Esophagus squamous epithelium (tissue), 5 donors: ENCODE measurements at regions not wholly inside any gene's neighbourhood (a gene's known extent, or its start where the extent isn't known, plus 50 kb on each side); places are given as distances from the start of the nearest gene placed in this dataset.
A peak's percentile ranks its signal among the peaks of the same experiment; 100 is the strongest.

Experiments used
- DNase-seq: peaks from one replicate; lab custom pipeline; 2025; lab: John Stamatoyannopoulos, UW
- H3K27ac ChIP-seq, 4 donors: fragments of 200-600 bp; sonication (generic); one replicate each; pipeline ENCODE4 v1.5.1; 2016 to 2019; ENCODE audit warnings: mild to moderate bottlenecking in 1 of 4
- H3K27me3 ChIP-seq, 4 donors: fragments of 200-600 bp; sonication (generic); 1 replicate in 3 of 4; 2 replicates in 1 of 4; pipeline versions ENCODE4 v1.5.1 to v1.6.0; 2017 to 2021; ENCODE audit warnings: antibody characterized with exemption in 1 of 4
- H3K36me3 ChIP-seq, 3 donors: fragments of 200-600 bp; sonication (generic); one replicate each; pipeline ENCODE4 v1.5.1; 2016 to 2019
- H3K4me1 ChIP-seq, 3 donors: fragments of 200-600 bp; sonication (generic); one replicate each; pipeline ENCODE4 v1.5.1; 2017 to 2019
- H3K4me3 ChIP-seq, 4 donors: fragments of 200-600 bp; sonication (generic); 1 replicate in 3 of 4; 2 replicates in 1 of 4; pipeline ENCODE4 v1.5.1; 2016 to 2019; ENCODE audit warnings: mild to moderate bottlenecking in 2 of 4, moderate library complexity in 1 of 4
- H3K9me3 ChIP-seq, 3 donors: fragments of 200-600 bp; sonication (generic); one replicate each; pipeline ENCODE4 v1.5.1; 2016 to 2019
- POLR2A ChIP-seq, 4 donors: fragments of 450-650 bp; IDR thresholded peaks; one replicate each; pipeline ENCODE4 v1.6.1; 2017; ENCODE audit warnings: antibody characterized with exemption in 4 of 4, mild to moderate bottlenecking in 4 of 4, moderate library complexity in 3 of 4
- WGBS, 2 donors: methylation state at CpG; one replicate each; pipeline ENCODE4 v1.1.5; 2018; 5-methylcytosine and 5-hydroxymethylcytosine counted together
- intact Hi-C: fragments of 100-400 bp; cut with DNase I; formaldehyde crosslinking; loops from one replicate; pipeline ENCODE4 v1.15.0; 2022
- TF ChIP-seq, protein P1 (sequence below), 6 experiments: fragments of 450-650 bp in 4 of 6; fragments of 200-600 bp in 2 of 6; sonication (generic) in 2 of 6; IDR thresholded peaks; one replicate each; pipeline ENCODE4 v1.5.1; 2016 to 2019; ENCODE audit warnings: antibody characterized with exemption in 6 of 6, mild to moderate bottlenecking in 4 of 6, moderate library complexity in 4 of 6
- donor health status: DM: yes; HTN: yes; CAD: no.

DNA sequence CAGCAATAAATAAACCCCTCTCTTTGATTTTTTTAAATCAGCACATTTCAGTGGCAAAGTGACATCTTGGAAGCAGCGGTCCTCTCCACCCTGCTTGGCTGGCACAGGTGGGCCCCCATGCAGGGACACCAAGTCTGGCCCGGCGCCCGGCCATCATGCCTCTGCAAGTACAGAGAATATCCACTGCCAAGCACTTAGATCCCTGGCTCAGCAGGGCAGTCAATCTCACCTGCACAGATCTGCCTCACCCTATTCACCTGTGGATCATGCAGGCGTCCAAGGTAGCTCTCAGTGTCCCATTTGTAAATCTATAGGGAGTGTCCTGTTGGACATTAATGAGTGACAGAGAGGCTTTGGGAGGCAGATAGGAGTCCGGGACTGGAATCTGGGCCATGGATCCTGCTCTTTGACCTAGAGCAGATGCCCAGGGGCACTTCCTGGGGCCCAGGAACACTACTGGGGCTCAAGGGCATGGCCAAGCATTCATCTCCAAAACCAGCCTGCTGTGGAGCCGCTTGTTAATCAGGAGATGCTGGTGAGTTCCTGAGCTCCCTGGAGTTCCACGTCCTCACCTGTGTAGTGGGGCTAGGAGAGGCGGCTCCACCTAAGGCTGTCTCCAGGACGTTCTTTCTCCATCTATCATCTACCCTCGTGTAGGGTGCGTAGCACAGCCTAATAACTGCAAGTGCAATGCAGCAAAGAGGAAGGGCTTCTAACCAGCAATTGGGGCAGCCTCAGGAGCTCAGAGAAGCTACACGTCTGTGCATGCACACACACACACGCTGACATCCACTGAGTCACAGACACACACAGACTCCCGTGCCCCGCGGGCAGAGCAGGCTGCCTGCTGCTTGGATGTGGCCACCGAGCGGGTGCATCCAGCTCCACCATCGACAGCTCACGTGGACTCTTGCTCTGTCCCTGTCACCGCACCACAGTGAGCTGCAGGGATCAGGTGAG, 123.6 kb downstream of the OAT start:
- Histone ChIP-seq H3K9me3 (no peaks in the 10 kb centered on the region), H3K27ac (no peak overlapping the region), H3K36me3 (no peaks in the 10 kb centered on the region), H3K4me1 (peaks cover 8 to 38% (median 13%) of the 10 kb centered on the region in 3 donors), H3K4me3 (no peak overlapping the region), H3K27me3 (peaks cover 0 to under 1% (median 0%) of the 10 kb centered on the region in 4 donors)
- DNase-seq, result no peak
- TF ChIP-seq, protein P1, sequence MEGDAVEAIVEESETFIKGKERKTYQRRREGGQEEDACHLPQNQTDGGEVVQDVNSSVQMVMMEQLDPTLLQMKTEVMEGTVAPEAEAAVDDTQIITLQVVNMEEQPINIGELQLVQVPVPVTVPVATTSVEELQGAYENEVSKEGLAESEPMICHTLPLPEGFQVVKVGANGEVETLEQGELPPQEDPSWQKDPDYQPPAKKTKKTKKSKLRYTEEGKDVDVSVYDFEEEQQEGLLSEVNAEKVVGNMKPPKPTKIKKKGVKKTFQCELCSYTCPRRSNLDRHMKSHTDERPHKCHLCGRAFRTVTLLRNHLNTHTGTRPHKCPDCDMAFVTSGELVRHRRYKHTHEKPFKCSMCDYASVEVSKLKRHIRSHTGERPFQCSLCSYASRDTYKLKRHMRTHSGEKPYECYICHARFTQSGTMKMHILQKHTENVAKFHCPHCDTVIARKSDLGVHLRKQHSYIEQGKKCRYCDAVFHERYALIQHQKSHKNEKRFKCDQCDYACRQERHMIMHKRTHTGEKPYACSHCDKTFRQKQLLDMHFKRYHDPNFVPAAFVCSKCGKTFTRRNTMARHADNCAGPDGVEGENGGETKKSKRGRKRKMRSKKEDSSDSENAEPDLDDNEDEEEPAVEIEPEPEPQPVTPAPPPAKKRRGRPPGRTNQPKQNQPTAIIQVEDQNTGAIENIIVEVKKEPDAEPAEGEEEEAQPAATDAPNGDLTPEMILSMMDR (IDR thresholded peaks at IDR 0.05), result no peak
- TF ChIP-seq POLR2A (IDR thresholded peaks at IDR 0.05), result no peak
- WGBS, 2 donors, result 39 to 42% methylated on average over 12 to 20 of the region's 22 CpGs
- intact Hi-C loops, result no loop called here

- no peaks in the 10 kb centered on the region for H3K36me3 ChIP-seq
- H3K9me3 ChIP-seq, result no peaks in the 10 kb centered on the region
- H3K4me3 ChIP-seq, result no peak overlapping the region
- DNase-seq, result no peak
- TF ChIP-seq, protein P1 (IDR thresholded peaks at IDR 0.05), result no peak
- TF ChIP-seq POLR2A (IDR thresholded peaks at IDR 0.05), result no peak
- H3K27me3 ChIP-seq, result peaks cover 0 to 13% (median 0%) of the 10 kb centered on the region in 4 donors
- H3K4me1 ChIP-seq, result peaks cover 8 to 30% (median 13%) of the 10 kb centered on the region in 3 donors
- 86 to 87% methylated on average over 15 to 18 of the region's 22 CpGs for WGBS, 2 donors
- no peak overlapping the region for H3K27ac ChIP-seq
- intact Hi-C loops, result no loop called here
Observed at GRCh38 chr10:124293616-124294449, 124.9 kb downstream of the OAT start.

DNA sequence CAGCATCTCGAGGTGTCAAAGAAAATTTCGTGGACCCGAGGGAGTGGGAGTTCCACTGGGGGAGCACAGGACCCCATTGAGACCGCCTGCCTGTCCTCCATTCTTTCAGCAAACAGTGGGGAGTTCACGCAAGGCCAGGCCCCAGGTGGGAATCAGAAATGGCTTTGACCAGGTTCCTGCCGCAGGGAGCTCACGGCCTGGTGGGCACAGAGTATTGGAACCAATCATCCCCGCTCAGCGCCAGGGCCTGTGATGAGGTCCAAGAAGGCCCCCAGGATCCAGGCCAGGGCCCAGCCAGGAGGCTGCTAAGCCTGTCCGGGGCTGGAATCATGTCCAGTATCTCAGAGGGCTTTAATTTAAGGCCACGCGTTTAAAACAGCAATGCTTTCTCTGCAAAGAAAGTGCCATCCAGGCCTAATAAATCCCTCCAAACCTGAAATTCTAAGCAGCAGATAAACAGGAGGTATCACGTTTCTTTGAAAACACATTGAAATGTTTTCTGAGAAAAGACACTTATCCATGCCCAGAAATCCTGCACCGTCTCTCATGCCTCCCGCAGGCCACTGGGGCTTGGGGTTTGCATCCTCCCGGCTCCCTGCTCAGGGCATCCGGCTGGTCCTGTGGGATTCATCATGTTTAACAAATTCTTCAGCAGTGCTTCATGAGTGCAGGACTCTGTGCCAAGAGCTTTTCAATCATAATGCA, 125.7 kb downstream of the OAT start:
- no peak overlapping the region for H3K27ac ChIP-seq
- H3K9me3 ChIP-seq, result no peaks in the 10 kb centered on the region
- WGBS, 2 donors, result 83 to 84% methylated on average over 13 to 15 of the region's 17 CpGs
- no peak overlapping the region for H3K4me3 ChIP-seq
- peaks cover 0 to 14% (median 0%) of the 10 kb centered on the region in 4 donors for H3K27me3 ChIP-seq
- TF ChIP-seq POLR2A (IDR thresholded peaks at IDR 0.05), result no peak
- TF ChIP-seq, protein P1 (IDR thresholded peaks at IDR 0.05), result no peak
- H3K4me1 ChIP-seq, result peaks cover 8 to 30% (median 13%) of the 10 kb centered on the region in 3 donors
- intact Hi-C loops, result no loop called here
- DNase-seq, result no peak
- H3K36me3 ChIP-seq, result no peaks in the 10 kb centered on the region

DNA sequence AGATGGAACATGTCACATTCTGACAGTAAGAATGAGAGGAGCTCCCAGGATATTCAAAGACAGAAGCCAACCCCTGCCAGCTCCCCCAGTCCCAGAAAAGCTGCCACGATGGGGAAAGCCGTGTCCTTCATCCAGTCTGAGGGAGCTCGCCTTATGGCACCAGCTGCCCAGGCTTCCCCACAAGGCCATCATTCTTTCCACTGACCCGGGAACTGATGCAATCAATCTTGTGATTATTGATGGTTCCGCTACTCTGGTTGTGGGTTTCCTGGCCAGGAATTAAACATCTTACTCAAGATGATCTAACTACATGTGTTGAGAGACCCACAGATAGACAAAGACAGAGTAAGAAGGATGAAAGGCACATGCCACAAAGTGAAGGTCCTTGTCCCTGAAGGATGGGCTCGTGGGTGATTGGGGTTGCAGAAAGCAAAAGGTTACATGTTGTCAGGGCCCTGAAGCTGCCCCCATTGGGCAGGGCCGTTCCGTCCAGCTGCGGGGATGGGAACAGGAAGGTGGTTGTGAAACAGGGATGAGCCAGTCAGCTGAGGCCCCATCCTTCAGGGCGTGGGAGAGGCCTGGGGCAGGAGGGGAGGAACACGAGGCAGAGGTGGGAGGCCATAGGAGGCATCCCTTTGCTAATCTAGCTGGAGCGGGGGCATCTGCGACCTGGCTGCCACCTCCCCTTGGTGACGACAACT, 127.6 kb downstream of the OAT start:
- H3K4me1 ChIP-seq, result peaks cover 8 to 27% (median 13%) of the 10 kb centered on the region in 3 donors
- intact Hi-C loops, result no loop called here
- 72% methylated on average over 11 of the region's 14 CpGs for WGBS, 2 donors
- no peak for DNase-seq
- peak overlapping the region in 2 of 4 donors; percentile 46 to 47 for H3K27ac ChIP-seq
- peaks cover 0 to 14% (median 0%) of the 10 kb centered on the region in 4 donors for H3K27me3 ChIP-seq
- TF ChIP-seq POLR2A (IDR thresholded peaks at IDR 0.05), result no peak
- TF ChIP-seq, protein P1 (IDR thresholded peaks at IDR 0.05), result no peak
- H3K9me3 ChIP-seq, result no peaks in the 10 kb centered on the region
- no peaks in the 10 kb centered on the region for H3K36me3 ChIP-seq
- H3K4me3 ChIP-seq, result no peak overlapping the region
